Kasumi-1 (cell line): ENCODE measurements at regions not wholly inside any gene's neighbourhood (a gene's known extent, or its start where the extent isn't known, plus 50 kb on each side); places are given as distances from the start of the nearest gene placed in this dataset.

Source experiments
- DNase-seq, 2 experiments: peaks; one replicate each; lab custom pipeline; 2025; lab: John Stamatoyannopoulos, UW

DNA sequence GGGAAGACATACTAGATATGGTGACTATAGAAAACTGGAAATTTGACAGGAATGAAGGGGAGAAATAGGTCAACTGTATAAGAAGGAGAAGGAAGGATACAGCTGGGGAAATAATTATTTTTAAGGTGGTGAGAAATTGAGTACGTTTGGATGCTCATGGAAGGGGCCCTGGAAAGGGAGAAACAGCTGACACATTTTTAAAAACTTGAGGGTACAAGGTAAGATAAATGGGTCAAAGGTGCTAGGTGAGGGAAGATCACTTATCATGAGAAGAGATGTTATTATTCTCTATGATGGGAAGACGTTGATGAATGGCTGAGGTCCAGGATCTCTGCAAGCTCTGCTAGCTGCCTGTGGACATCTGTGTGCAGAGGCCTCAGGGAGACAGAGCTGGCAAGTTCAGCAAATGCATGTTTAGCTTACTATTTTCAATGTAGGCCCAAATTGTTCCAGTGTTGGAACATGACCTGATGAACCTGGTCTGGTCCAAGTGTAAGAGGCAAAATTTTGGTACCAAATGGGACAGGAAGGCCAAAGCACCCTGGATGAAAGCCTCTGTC lies 181.7 kb downstream of the MTRR start:
- DNase-seq, result no peak

- no peak for DNase-seq
Observed at GRCh38 chr5:8053270-8053669, 184.3 kb downstream of the MTRR start.

- DNase-seq, result no peak
Observed at GRCh38 chr5:8057769-8058168, 188.8 kb downstream of the MTRR start.

GRCh38 chr5:8058616-8059190 lies 189.8 kb downstream of the MTRR start:
- DNase-seq, result no peak

GRCh38 chr5:8059337-8059736 lies 190.4 kb downstream of the MTRR start:
- DNase-seq, result no peak

DNA sequence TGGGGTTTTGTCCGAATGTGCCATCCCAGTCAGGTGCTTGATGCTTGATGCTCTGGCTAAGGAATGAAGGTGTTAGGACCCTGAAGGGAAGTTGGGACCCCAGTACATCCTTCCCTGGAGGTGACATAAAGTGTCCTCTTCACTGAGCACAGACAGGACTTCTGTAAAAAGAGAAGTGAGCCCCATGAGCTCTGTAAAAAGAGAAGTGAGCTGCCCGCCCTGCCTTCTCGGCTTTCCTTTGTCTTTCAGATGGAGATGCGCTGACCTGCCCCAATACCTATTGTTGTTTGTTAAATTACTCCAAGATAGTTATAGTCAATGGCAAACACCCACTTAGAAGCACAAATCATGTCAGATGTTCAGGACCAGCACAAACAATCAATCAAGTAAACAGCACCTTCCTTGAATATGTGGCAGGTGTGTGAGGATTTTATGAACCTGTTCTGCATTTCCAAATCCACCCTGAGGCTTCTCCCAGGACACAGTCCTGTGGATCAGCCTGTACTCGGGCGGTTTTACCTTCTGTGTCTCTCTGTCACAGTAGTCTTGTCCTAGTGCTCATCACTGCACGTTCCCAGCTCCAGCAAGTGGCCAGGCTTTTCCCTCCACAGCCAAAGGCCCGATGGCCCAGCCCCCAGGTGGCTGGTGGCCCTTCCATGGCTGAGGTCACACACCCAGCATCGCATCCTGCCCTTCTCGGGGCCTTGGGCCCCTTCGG lies 191.4 kb downstream of the MTRR start:
- DNase-seq, result no peak

DNA sequence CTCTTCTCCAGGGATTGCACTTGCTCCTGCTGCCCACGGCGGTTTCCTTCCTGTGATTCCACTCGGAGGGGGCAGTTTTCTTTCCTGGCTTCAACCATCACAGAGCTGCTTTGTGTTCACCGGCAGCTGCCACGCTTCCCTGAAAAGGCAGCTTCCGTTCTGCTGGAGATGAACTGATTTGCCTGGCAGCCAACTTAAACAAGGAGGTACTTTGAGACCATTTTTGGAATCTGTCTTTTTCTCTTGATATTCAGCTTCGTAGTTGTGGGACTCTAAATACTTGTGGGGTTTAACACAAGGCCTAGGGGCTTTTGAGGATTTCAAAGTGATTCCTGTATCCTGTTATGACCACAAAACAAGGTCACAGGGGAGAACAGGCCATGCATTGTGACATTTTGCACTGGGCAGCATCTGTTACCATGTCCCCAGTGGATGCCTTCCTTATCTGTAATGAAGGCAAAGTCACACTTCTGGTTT lies 192.0 kb downstream of the MTRR start:
- DNase-seq, result no peak

GRCh38 chr5:8062521-8062920 lies 193.6 kb downstream of the MTRR start:
- peak in 1 of 2 experiments; percentile 19 for DNase-seq

DNA sequence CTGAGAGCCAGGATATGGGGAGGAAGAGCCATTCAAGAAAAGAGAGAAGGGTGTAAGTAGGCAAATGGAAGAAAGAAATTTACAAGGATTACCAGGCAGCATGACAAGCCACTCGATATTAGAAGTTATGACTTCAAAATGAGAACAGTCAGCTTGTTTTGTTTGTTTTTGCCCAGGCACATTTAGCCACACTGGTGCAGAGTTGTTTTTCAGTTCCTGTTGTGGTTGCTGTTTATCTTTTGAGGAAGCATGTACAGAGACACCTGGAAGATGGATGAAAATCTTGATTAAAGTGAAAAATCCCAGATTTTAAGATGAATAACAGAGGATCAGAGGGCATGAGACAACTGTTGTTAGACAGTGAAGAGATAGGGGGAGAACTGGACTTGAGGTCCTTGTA lies 199.1 kb downstream of the MTRR start:
- no peak for DNase-seq

DNA sequence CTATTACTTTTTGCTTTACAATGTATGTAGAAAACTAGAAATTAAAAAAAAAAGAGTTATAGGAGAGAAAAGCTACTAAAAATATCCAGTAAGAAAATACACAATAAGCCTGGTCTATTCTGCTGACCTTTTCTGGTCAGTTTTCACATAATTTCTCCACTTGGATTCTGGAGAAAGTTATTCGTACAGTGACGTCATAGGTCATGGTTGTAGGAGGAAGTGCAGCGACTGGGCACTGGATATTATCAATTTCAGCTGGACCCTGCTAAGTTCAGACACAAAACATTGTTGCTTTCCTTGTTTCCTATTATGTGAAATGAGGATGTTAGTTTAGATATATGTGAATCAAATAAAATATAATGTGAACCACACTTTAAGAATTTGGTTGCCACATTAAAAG lies 201.2 kb downstream of the MTRR start:
- no peak for DNase-seq

- DNase-seq, result no peak
Observed at GRCh38 chr5:8079056-8079455, 210.1 kb downstream of the MTRR start.

DNA sequence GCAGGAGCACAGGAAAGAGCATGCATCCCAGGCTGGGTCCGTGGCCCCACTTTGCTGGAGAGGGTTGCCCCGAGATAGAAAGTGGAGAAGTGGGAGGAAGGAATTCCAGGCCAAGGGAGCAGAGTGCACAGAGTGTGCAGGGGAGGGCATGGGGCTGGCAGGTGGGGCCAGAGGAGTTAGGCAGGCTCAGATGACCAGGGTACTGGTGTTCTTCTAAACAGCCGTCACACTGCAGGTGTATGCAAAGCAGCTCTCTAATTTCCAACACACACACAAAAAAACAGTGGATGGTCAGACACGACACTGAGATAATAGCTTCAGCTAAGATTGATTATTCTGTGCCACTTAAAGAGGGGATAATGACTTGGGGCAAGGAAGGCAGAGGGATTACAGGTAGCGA lies 212.2 kb downstream of the MTRR start:
- no peak for DNase-seq

GRCh38 chr5:8093669-8094068 lies 224.7 kb downstream of the MTRR start:
- DNase-seq, result no peak

- DNase-seq, result no peak
Observed at GRCh38 chr5:8094304-8094703, 225.4 kb downstream of the MTRR start.

- no peak for DNase-seq
Observed at GRCh38 chr5:8097146-8097545, 228.2 kb downstream of the MTRR start.

GRCh38 chr5:8098081-8098480 lies 229.1 kb downstream of the MTRR start:
- no peak for DNase-seq

DNA sequence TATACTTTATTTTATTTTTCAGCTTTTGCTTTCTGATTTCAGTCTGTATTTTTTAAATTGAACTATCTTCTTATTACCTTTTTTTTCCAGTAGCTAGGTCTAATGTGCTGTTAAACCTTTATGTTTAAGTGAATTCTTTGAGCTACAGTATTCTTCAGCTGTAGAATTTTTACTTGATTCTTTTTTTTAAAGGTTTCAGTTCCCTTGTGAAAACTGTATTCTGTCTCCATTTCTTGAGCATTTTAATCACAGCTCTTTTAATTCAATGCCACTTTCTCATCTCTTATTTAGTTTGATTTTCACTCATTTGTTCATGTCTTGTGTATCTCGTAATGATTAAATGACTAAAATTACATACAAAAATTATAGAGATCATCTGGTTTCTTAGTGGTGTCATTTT lies 233.8 kb downstream of the MTRR start:
- no peak for DNase-seq

- no peak for DNase-seq
Observed at GRCh38 chr5:8114597-8115266, 245.8 kb downstream of the MTRR start.

- no peak for DNase-seq
Observed at GRCh38 chr5:8123559-8123958, 254.6 kb downstream of the MTRR start.

DNA sequence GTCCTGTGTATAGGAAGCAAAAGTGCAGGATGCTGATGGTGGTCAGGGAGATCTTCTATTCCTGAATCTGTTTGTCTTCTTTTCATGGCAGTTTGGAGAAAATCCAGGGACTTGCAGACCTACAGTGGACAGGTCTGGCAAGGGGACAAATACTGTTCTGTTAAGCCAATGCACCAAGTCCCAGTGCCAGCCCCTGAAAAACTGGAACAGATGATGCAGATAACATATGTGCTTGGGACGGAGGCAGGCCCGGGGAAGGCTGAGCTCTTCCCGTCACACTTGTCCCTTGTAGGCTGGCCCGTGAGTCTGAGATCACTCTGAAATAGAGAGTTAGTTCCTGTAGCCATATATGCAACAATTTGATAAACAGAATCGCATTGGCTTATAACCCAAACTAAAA lies 265.7 kb downstream of the MTRR start:
- no peak for DNase-seq

DNA sequence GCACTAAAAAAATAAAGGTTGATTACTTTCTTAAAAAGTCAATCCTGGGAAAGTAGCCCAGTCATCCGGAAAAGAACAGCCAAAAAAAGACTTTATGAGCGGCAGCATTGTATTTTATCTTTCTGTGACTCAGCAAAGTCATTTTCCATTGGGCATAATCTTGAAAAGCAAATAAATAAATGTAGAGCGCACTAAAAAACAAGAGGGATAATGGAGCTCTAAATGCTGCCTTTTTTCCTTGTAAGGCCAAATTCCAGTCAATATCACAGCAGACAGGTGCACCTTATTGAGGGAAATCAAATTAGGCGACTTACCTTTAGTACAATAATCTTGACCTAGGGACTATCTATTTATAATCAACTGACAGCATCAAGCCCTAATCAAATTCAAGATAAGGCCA lies 266.8 kb downstream of the MTRR start:
- DNase-seq, result no peak

DNA sequence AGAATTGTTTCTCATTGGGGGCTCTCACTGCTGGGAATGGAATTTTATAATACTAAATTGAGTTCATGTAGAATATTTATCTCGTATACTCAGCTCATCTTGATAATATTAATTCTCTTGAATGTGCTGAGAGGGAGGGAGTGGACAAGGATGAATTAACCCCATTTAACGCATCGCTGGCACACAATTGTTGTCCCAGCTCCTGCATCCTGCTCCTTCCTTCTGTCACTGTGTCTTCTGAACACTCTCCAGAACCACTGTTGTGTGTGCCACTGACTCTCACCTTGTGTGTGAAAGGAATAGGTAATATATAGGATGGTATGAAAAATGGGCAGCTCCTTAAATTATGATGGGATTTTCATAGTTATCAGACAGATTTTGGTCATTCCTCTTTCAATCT lies 267.3 kb downstream of the MTRR start:
- DNase-seq, result no peak

DNA sequence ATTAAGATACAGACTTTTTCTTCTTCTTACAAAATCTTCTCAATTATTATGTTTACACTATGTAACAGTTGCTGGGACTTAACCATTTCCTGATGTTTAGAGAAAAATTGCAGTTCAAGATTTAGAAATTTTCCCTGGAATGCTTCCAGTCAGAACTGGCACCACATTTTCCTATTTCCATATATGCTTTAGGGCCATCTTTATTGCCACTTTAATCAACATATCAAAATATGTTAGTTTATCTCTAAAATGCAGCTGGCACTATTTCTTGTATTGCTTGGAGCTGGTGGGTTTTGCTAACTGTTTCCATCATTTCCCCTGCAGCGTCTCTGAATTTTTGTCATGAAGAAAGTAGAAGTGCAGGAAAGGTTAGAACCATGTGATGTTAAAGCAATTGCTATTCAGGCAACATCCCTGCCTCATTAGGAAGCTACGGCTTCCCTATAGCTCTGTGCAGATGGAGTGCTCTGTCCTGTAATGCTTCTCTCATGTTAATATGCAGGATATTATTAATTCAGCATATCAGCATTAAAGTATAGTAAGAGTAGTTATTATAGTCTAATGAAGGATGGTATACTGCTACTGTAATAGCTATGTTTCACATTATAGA lies 269.1 kb downstream of the MTRR start:
- DNase-seq, result peak in 1 of 2 experiments; percentile 2
